K562 (cell line): ENCODE measurements at regions not wholly inside any gene's neighbourhood (a gene's known extent, or its start where the extent isn't known, plus 50 kb on each side); places are given as distances from the start of the nearest gene placed in this dataset.

Experiments used
- ATAC-seq: fragments of 200-7000 bp; cut with Tn5 transposase; 3 replicates; pipeline ENCODE4 v1.9.1; 2020; ENCODE audit warnings: moderate library complexity
- BruUV-seq: library from RNA; stranded (reverse); fragments of 400-500 nt; replicated peaks from 2 replicates; lab custom pipeline; 2021; lab: Mats Ljungman, UMichigan
- CTCF ChIA-PET: fragments of 300-600 bp; formaldehyde crosslinking; extraction: SDS; loops from one replicate; lab custom pipeline; 2021; ENCODE audit warnings: low intra/inter-chr PET ratio; lab: Yijun Ruan, JAX
- POLR2A ChIA-PET: fragments of 300-600, 350-650 bp; sonication (Branson Sonifier 250); formaldehyde crosslinking; extraction: SDS; loops from one replicate; lab custom pipeline; 2021; ENCODE audit warnings: antibody characterized with exemption, inconsistent platforms; lab: Yijun Ruan, JAX
- DNase-seq, 4 experiments: peaks; one replicate each; pipeline versions ENCODE4 v3.0.0 to v3.0.0-alpha.2; 2011 to 2018; ENCODE audit warnings: low spot score in 3 of 4, mixed read lengths in 3 of 4; ENCODE audit errors: extremely low read depth in 1 of 4
- FAIRE-seq: peaks from 2 replicates; lab custom pipeline; 2011; peaks lifted over from hg19 to GRCh38; lab: Jason Lieb, UNC
- H2AFZ ChIP-seq: 2 replicates; pipeline ENCODE4 v1.6.0; 2011; ENCODE audit warnings: low read depth, low read length, control low read depth, inconsistent platforms
- H3K27ac ChIP-seq: fragments of 200-600 bp; 3 replicates; pipeline ENCODE4 v1.8.0; 2011; ENCODE audit warnings: low read depth, mild to moderate bottlenecking, control low read depth, inconsistent platforms, low read length, moderate library complexity, mixed read lengths; ENCODE audit errors: extremely low read depth
- H3K27me3 ChIP-seq, 2 experiments: fragments of 300-600 bp in 1 of 2; 2 replicates in 1 of 2; 3 replicates in 1 of 2; pipeline versions ENCODE4 v1.6.0 to v1.8.0; 2011; ENCODE audit warnings: inconsistent platforms in 2 of 2, low read length in 2 of 2, mild to moderate bottlenecking in 1 of 2, mixed read lengths in 1 of 2, moderate library complexity in 1 of 2; ENCODE audit not compliant: control insufficient read depth in 2 of 2, insufficient read depth in 2 of 2
- H3K36me3 ChIP-seq: fragments of 300-600 bp; 3 replicates; pipeline ENCODE4 v1.8.0; 2011; ENCODE audit warnings: mild to moderate bottlenecking, low read length, inconsistent platforms; ENCODE audit not compliant: control insufficient read depth, insufficient read depth
- H3K4me1 ChIP-seq, 2 experiments: fragments of 200-600 bp in 1 of 2; replicated peaks in 1 of 2; 2 replicates in 1 of 2; 3 replicates in 1 of 2; pipeline versions ENCODE4 v1.5.1 to v1.8.0; 2011; ENCODE audit warnings: inconsistent platforms in 2 of 2, low read length in 2 of 2, mild to moderate bottlenecking in 1 of 2, mixed read lengths in 1 of 2, moderate library complexity in 1 of 2; ENCODE audit not compliant: control insufficient read depth in 2 of 2, insufficient read depth in 2 of 2
- H3K4me2 ChIP-seq: 2 replicates; pipeline ENCODE4 v1.6.1; 2011; ENCODE audit warnings: low read length, control low read depth, inconsistent platforms, mixed read lengths; ENCODE audit not compliant: insufficient read depth
- H3K4me3 ChIP-seq: fragments of 200-600 bp; sonication (generic), shearing (Covaris generic); 2 replicates; pipeline ENCODE4 v1.5.1; 2016; ENCODE audit warnings: control low read depth, inconsistent platforms
- H3K79me2 ChIP-seq: fragments of 200-600 bp; 3 replicates; pipeline ENCODE4 v1.8.0; 2011; ENCODE audit warnings: low read length, inconsistent platforms; ENCODE audit not compliant: control insufficient read depth, insufficient read depth
- H3K9ac ChIP-seq, 2 experiments: 2 replicates each; pipeline versions ENCODE4 v1.6.0 to v1.6.1; 2011; ENCODE audit warnings: low read depth in 2 of 2, low read length in 2 of 2, control low read depth in 1 of 2, inconsistent platforms in 1 of 2, mild to moderate bottlenecking in 1 of 2, mixed read lengths in 1 of 2; ENCODE audit not compliant: insufficient read depth in 1 of 2
- H3K9me1 ChIP-seq: one replicate; pipeline ENCODE4 v1.6.0; 2011; ENCODE audit warnings: inconsistent platforms, mild to moderate bottlenecking, low read length, moderate library complexity; ENCODE audit not compliant: control insufficient read depth, insufficient read depth
- H3K9me3 ChIP-seq: replicated peaks from 2 replicates; pipeline ENCODE4 v1.5.1; 2011; ENCODE audit warnings: low read depth, low read length, inconsistent platforms; ENCODE audit not compliant: control insufficient read depth, insufficient read depth
- H4K20me1 ChIP-seq: replicated peaks from 2 replicates; pipeline ENCODE4 v1.6.1; 2011; ENCODE audit warnings: low read length, inconsistent platforms, mixed read lengths; ENCODE audit not compliant: control insufficient read depth, insufficient read depth
- EP400 ChIP-seq: fragments of 450-650 bp; IDR thresholded peaks from 2 replicates; pipeline ENCODE4 v1.6.1; 2017; ENCODE audit warnings: antibody characterized with exemption, mild to moderate bottlenecking, moderate library complexity
- FOXJ3 ChIP-seq: sonication (generic); formaldehyde crosslinking; IDR thresholded peaks from 2 replicates; pipeline ENCODE4 v1.4.0; 2020; ENCODE audit warnings: mild to moderate bottlenecking, missing genetic modification reagents
- KLF6 ChIP-seq: fragments of 250-450 bp; sonication (Bioruptor Pico); IDR thresholded peaks from 2 replicates; pipeline ENCODE4 v1.4.0; 2020; ENCODE audit warnings: mild to moderate bottlenecking, moderate library complexity, borderline replicate concordance
- MEIS2 ChIP-seq: fragments of 450-650 bp; IDR thresholded peaks from 2 replicates; pipeline ENCODE4 v1.6.1; 2014; ENCODE audit warnings: mild to moderate bottlenecking; ENCODE audit not compliant: partially characterized antibody
- PTBP1 ChIP-seq: fragments of 200-400 bp; formaldehyde crosslinking; IDR thresholded peaks from 2 replicates; pipeline ENCODE4 v1.6.1; 2017; ENCODE audit warnings: low read depth, low read length
- XRCC5 ChIP-seq: fragments of 200-400 bp; formaldehyde crosslinking; IDR thresholded peaks from 2 replicates; pipeline ENCODE4 v1.6.1; 2017; ENCODE audit warnings: low read depth, mild to moderate bottlenecking, low read length
- ZNF133 ChIP-seq: fragments of 250-450 bp; sonication (Bioruptor Pico); IDR thresholded peaks from 2 replicates; pipeline ENCODE4 v1.4.0; 2020; ENCODE audit warnings: mild to moderate bottlenecking
- WGBS: fragments of 100-300 bp; shearing (Covaris generic); methylation state at CpG from one replicate; pipeline ENCODE4 v1.1.6; 2016; ENCODE audit warnings: low coverage, mixed read lengths; ENCODE audit not compliant: insufficient coverage; ENCODE audit errors: missing lambda C conversion rate; 5-methylcytosine and 5-hydroxymethylcytosine counted together
- in situ Hi-C: fragments of 300-500 bp; cut with MboI; formaldehyde crosslinking; loops from 4 replicates; pipeline ENCODE4 v1.15.0; 2018; ENCODE audit warnings: inconsistent platforms, mixed read lengths
- intact Hi-C: fragments of 100-400 bp; cut with micrococcal nuclease; formaldehyde crosslinking; loops from 2 replicates; pipeline ENCODE4 v1.14.2; 2022
- TF ChIP-seq, protein P1 (sequence below): fragments of 250-450 bp; sonication (Bioruptor Pico); IDR thresholded peaks from 2 replicates; pipeline ENCODE4 v1.5.0; 2021; ENCODE audit warnings: mild to moderate bottlenecking, moderate library complexity
- TF ChIP-seq, protein P2 (sequence below): sonication (generic); formaldehyde crosslinking; IDR thresholded peaks from 2 replicates; pipeline ENCODE4 v1.8.1; 2022; ENCODE audit warnings: missing genetic modification reagents
- TF ChIP-seq, protein P3 (sequence below): fragments of 450-650 bp; IDR thresholded peaks from 2 replicates; pipeline ENCODE4 v1.6.1; 2014; ENCODE audit warnings: low read depth, mild to moderate bottlenecking, moderate library complexity, borderline replicate concordance
- TF ChIP-seq, protein P4 (sequence below): fragments of 450-650 bp; formaldehyde crosslinking; IDR thresholded peaks from 2 replicates; pipeline ENCODE4 v1.4.0; 2020; ENCODE audit warnings: mild to moderate bottlenecking, moderate library complexity

DNA sequence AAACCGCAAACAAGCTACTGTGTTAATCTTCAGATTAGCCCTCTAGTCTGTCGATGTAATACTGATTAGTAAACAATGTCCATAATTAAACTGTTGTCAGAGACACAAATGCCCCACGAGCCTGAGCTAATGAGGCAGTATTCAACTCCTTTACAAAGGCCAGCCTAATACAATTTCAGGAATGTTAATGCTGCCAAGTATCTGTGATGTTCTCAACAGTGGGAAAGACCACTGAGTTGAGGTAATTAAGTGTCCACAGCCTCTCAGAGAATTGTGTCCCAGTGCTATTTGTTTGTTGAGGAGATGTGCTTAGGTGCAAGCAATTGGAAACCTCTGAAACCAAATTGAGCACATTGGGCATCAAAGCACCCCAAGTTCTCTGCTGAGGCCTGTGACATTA lies 139.4 kb upstream of the CDKN3 start (continued):
- TF ChIP-seq, protein P1, sequence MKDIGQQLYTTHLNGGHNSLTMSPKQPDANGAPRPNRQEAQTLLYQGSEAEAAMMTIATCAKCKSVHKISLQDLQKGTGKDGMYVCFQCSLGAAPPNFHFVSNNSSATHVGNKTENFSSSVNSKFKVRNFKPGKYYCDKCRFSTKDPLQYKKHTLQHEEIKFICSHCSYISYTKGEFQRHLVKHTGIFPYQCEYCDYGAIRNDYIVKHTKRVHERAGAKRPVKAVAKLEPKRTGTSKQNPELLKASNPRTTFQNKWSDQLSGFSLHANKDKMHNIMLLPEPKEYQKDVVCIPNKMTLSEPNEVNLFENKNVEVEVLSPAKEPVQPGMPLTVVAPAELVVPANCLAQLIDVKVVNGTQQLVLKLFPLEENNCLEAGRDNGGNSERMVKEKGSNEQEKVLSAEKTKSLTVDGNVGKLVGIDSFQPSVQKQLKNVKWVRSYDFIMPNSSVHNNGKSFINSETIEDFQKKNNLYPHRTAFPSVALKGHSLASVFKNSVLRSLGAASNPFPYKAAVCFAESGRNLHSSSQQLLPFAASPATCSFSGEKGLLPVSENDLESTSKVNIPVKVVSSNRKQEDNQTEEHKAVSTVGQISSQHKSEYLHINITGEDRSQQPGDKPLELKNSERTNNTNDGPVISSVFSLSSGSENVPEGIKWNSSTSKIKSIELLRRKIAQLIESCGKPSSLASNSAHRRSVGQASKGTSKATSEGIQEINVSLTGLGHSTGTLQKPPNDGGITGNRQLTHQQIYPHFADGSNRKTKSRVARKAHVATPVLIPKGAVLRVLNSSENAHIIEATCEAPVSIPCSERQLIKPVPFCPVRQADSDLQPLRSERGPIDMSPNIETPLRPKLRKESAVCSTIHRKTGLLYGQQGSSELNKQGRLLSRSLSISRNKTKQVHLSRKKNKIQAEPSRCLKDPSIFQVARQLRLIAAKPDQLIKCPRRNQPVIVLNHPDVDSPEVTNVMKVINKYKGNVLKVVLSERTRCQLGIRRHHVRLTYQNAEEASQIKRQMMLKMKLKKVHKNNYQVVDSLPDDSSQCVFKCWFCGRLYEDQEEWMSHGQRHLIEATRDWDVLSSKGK, result no peak
- TF ChIP-seq PTBP1 (no peak), KLF6 (CRISPR knock-in tag) (no peak)
- TF ChIP-seq, protein P2, sequence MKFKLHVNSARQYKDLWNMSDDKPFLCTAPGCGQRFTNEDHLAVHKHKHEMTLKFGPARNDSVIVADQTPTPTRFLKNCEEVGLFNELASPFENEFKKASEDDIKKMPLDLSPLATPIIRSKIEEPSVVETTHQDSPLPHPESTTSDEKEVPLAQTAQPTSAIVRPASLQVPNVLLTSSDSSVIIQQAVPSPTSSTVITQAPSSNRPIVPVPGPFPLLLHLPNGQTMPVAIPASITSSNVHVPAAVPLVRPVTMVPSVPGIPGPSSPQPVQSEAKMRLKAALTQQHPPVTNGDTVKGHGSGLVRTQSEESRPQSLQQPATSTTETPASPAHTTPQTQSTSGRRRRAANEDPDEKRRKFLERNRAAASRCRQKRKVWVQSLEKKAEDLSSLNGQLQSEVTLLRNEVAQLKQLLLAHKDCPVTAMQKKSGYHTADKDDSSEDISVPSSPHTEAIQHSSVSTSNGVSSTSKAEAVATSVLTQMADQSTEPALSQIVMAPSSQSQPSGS (CRISPR knock-in tag), result no peak
- TF ChIP-seq, all 486 proteins: peak for 0

DNA sequence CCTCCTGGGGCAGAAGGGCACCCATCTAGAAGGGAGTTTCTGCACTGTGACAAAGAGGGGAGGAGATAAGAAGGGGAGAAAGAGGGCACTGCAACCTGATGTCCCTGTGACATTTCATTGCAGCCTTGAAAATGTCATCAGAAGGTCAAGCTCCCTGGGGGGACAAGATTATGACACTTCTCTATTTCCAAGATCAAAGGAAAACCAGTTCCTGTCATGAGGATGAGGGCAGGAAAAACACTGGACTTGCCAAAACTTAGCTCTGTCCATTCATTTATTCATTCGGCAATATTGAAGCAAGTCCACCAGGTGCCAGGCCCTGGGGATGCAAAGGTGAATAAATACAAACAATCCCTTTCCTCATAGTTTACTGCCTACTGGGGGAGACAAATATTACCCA lies 138.4 kb upstream of the CDKN3 start:
- ATAC-seq (no peak), FAIRE-seq (no peak)

More for the DNA sequence above, 138.4 kb upstream of the CDKN3 start:
- WGBS, result 0% methylated on average over 1 of the region's 1 CpG
- DNase-seq, result no peak
- Histone ChIP-seq H3K9me1 (no peaks in the 10 kb centered on the region), H3K27me3 (no peaks in the 10 kb centered on the region), H3K4me2 (no peak overlapping the region), H3K36me3 (no peaks in the 10 kb centered on the region), H2AFZ (no peak overlapping the region), H3K27ac (no peak overlapping the region), H3K9me3 (no peaks in the 10 kb centered on the region), H3K79me2 (no peaks in the 10 kb centered on the region), H3K9ac (no peak overlapping the region), H3K4me3 (no peak overlapping the region), H4K20me1 (no peaks in the 10 kb centered on the region), H3K4me1 (no peaks in the 10 kb centered on the region)
- ChIA-PET POLR2A (interaction anchor here (0.7 kb wide), 1 partner anchor 11 kb away, joined by 4 read pairs; no protein-coding TSS in a partner anchor), CTCF (interaction anchor here (0.5 kb wide), 1 partner anchor 107 kb away, joined by 3 read pairs; no protein-coding TSS in a partner anchor)
- in situ Hi-C loops, result no loop called here
- intact Hi-C loops, result no loop called here
- TF ChIP-seq EP400, result no peak
- TF ChIP-seq XRCC5, result no peak
- TF ChIP-seq ZNF133 (CRISPR knock-in tag), result no peak
- TF ChIP-seq, protein P3, sequence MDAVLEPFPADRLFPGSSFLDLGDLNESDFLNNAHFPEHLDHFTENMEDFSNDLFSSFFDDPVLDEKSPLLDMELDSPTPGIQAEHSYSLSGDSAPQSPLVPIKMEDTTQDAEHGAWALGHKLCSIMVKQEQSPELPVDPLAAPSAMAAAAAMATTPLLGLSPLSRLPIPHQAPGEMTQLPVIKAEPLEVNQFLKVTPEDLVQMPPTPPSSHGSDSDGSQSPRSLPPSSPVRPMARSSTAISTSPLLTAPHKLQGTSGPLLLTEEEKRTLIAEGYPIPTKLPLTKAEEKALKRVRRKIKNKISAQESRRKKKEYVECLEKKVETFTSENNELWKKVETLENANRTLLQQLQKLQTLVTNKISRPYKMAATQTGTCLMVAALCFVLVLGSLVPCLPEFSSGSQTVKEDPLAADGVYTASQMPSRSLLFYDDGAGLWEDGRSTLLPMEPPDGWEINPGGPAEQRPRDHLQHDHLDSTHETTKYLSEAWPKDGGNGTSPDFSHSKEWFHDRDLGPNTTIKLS, result no peak
- TF ChIP-seq MEIS2, result no peak
- no peak for TF ChIP-seq FOXJ3 (CRISPR knock-in tag)
- TF ChIP-seq, protein P4, sequence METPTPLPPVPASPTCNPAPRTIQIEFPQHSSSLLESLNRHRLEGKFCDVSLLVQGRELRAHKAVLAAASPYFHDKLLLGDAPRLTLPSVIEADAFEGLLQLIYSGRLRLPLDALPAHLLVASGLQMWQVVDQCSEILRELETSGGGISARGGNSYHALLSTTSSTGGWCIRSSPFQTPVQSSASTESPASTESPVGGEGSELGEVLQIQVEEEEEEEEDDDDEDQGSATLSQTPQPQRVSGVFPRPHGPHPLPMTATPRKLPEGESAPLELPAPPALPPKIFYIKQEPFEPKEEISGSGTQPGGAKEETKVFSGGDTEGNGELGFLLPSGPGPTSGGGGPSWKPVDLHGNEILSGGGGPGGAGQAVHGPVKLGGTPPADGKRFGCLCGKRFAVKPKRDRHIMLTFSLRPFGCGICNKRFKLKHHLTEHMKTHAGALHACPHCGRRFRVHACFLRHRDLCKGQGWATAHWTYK (CRISPR knock-in tag), result no peak
- BruUV-seq, result no TSS peak
